Esophagus muscularis mucosa (tissue), 4 donors: ENCODE measurements at regions not wholly inside any gene's neighbourhood (a gene's known extent, or its start where the extent isn't known, plus 50 kb on each side); places are given as distances from the start of the nearest gene placed in this dataset.

Source experiments
- DNase-seq: peaks from one replicate; pipeline ENCODE4 v3.0.0-alpha.2; 2017; ENCODE audit errors: extremely low spot score
- H3K27ac ChIP-seq, 4 donors: fragments of 200-600 bp; sonication (generic); replicated peaks in 1 of 4; 1 replicate in 3 of 4; 2 replicates in 1 of 4; pipeline ENCODE4 v1.5.1; 2016 to 2019; ENCODE audit warnings: mild to moderate bottlenecking in 1 of 4
- H3K27me3 ChIP-seq, 4 donors: fragments of 200-600 bp; sonication (generic); one replicate each; pipeline versions ENCODE4 v1.5.1 to v1.6.0; 2016 to 2019
- H3K36me3 ChIP-seq, 4 donors: fragments of 200-600 bp; sonication (generic); one replicate each; pipeline ENCODE4 v1.5.1; 2016 to 2019
- H3K4me1 ChIP-seq, 4 donors: fragments of 200-600 bp; sonication (generic); one replicate each; pipeline ENCODE4 v1.5.1; 2016 to 2019
- H3K4me3 ChIP-seq, 4 donors: fragments of 200-600 bp; sonication (generic); 1 replicate in 2 of 4; 2 replicates in 2 of 4; pipeline ENCODE4 v1.5.1; 2016 to 2019; ENCODE audit warnings: mild to moderate bottlenecking in 4 of 4, moderate library complexity in 1 of 4
- H3K9me3 ChIP-seq, 4 donors: fragments of 200-600 bp; sonication (generic); 1 replicate in 3 of 4; 2 replicates in 1 of 4; pipeline ENCODE4 v1.5.1; 2016 to 2019
- EP300 ChIP-seq: sonication (generic); formaldehyde crosslinking; IDR thresholded peaks from one replicate; pipeline ENCODE4 v1.6.1; 2017; ENCODE audit warnings: antibody characterized with exemption
- POLR2A ChIP-seq: fragments of 450-650 bp; IDR thresholded peaks from one replicate; pipeline ENCODE4 v1.6.1; 2017; ENCODE audit warnings: antibody characterized with exemption, moderate library complexity, mild to moderate bottlenecking, low read depth
- POLR2AphosphoS5 ChIP-seq, 2 donors: sonication (generic); formaldehyde crosslinking; IDR thresholded peaks; one replicate each; pipeline ENCODE4 v1.6.1; 2017; ENCODE audit warnings: antibody characterized with exemption in 2 of 2
- WGBS: methylation state at CpG from one replicate; pipeline ENCODE4 v1.1.5; 2018; 5-methylcytosine and 5-hydroxymethylcytosine counted together
- intact Hi-C: fragments of 100-400 bp; cut with DNase I; formaldehyde crosslinking; loops from one replicate; pipeline ENCODE4 v1.15.1; 2023
- TF ChIP-seq, protein P1 (sequence below), 3 experiments: fragments of 200-600 bp in 2 of 3; fragments of 450-650 bp in 1 of 3; sonication (generic) in 2 of 3; IDR thresholded peaks; one replicate each; pipeline ENCODE4 v1.5.1; 2017 to 2019; ENCODE audit warnings: antibody characterized with exemption in 3 of 3, mild to moderate bottlenecking in 2 of 3, moderate library complexity in 1 of 3

DNA sequence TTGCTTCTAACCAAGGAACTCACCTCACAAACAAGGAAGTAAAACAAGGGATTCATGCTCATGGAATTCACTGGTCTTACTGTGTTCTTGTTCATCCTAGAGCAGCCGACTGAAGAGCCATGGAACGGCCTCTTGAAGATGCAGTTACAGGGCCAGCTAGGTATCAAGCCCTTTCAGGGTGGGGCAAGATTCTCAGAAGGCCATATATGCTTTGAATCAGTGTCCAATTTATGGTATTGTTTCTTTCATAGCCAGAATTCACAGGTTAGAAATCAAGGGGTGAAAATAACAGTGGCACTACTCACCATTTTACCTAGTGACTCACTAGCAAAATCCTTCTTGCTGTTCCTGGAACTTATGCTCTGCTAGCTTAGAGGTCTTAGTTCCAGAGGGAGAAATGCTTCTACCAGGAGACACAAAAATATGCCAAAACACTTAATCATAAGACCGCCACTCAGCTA is 159.5 kb upstream of the CDH10 start:
- Histone ChIP-seq H3K4me3 (no peak overlapping the region), H3K27me3 (no peaks in the 10 kb centered on the region), H3K9me3 (no peaks in the 10 kb centered on the region), H3K4me1 (no peaks in the 10 kb centered on the region), H3K36me3 (no peaks in the 10 kb centered on the region), H3K27ac (no peak overlapping the region)
- TF ChIP-seq POLR2A (no peak), EP300 (no peak), POLR2AphosphoS5 (IDR thresholded peaks at IDR 0.05) (no peak)
- TF ChIP-seq, protein P1, sequence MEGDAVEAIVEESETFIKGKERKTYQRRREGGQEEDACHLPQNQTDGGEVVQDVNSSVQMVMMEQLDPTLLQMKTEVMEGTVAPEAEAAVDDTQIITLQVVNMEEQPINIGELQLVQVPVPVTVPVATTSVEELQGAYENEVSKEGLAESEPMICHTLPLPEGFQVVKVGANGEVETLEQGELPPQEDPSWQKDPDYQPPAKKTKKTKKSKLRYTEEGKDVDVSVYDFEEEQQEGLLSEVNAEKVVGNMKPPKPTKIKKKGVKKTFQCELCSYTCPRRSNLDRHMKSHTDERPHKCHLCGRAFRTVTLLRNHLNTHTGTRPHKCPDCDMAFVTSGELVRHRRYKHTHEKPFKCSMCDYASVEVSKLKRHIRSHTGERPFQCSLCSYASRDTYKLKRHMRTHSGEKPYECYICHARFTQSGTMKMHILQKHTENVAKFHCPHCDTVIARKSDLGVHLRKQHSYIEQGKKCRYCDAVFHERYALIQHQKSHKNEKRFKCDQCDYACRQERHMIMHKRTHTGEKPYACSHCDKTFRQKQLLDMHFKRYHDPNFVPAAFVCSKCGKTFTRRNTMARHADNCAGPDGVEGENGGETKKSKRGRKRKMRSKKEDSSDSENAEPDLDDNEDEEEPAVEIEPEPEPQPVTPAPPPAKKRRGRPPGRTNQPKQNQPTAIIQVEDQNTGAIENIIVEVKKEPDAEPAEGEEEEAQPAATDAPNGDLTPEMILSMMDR (IDR thresholded peaks at IDR 0.05), result no peak
- intact Hi-C loops, result no loop called here
- no peak for DNase-seq
- WGBS, result 88% methylated on average over 3 of the region's 3 CpGs

DNA sequence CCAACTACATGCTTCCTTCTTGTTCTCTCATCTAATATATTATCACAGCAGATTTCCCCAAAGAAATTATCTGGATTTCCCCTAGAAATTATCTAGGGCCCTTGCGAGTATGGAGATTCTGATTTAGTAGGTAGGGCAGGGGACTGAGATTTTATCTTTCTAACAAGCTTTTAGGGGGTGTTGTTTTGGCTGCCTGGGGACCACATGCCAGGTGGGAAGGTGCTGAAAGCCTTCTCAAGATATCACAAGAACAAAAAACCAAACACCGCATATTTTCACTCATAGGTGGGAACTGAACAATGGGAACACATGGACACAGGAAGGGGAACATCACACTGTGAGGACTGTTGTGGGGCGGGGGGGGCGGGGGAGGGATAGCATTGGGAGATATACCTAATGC is 146.5 kb upstream of the CDH10 start:
- 79% methylated on average over 4 of the region's 4 CpGs for WGBS
- no peak for DNase-seq
- intact Hi-C loops, result no loop called here
- no peaks in the 10 kb centered on the region for H3K9me3 ChIP-seq
- H3K36me3 ChIP-seq, result no peaks in the 10 kb centered on the region
- no peak overlapping the region for H3K27ac ChIP-seq
- H3K27me3 ChIP-seq, result no peaks in the 10 kb centered on the region
- no peaks in the 10 kb centered on the region for H3K4me1 ChIP-seq
- no peak overlapping the region for H3K4me3 ChIP-seq
- TF ChIP-seq EP300, result no peak
- TF ChIP-seq POLR2AphosphoS5 (IDR thresholded peaks at IDR 0.05), result no peak
- no peak for TF ChIP-seq POLR2A
- TF ChIP-seq, protein P1 (IDR thresholded peaks at IDR 0.05), result no peak

DNA sequence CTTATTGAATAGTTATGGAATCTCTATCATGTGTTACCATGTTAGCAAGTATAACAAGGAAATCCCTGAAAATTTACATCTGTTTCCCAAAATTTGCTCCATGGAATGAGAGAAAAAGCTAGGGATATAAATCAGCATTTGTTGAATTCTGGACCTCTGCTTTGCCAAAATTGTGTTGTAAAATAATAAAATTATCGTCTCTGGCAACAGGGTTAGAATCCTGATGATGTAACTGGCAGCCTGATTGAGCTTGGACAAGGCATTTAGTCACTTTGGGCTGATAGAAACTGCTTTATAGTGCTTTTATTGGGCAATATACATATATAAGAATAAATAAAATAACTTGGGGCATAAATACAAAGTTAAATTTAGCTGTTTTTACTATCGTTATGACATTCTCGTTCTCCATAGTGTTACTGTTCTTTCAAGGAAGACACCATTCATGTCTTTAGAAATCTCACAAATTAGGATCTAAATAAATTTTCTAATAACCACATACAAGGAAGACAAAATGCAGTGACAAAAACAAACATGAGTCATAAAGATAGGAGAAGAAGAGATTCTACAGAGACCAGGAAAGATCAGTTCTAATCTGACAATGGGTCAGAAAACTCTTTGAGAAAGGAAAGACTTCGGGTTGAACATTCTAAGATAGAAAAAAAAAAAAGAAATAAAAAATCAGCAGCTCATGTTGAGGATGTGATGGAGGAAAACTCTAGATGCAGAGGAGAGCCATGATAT is 145.0 kb upstream of the CDH10 start:
- no peak overlapping the region for H3K4me3 ChIP-seq
- TF ChIP-seq EP300 (no peak), POLR2A (no peak), POLR2AphosphoS5 (IDR thresholded peaks at IDR 0.05) (no peak)
- TF ChIP-seq, protein P1 (IDR thresholded peaks at IDR 0.05), result no peak
- H3K27me3 ChIP-seq, result no peaks in the 10 kb centered on the region
- no peaks in the 10 kb centered on the region for H3K36me3 ChIP-seq
- H3K9me3 ChIP-seq, result no peaks in the 10 kb centered on the region
- 57% methylated on average over 4 of the region's 4 CpGs for WGBS
- no peaks in the 10 kb centered on the region for H3K4me1 ChIP-seq
- DNase-seq, result no peak
- H3K27ac ChIP-seq, result no peak overlapping the region
- intact Hi-C loops, result no loop called here

DNA sequence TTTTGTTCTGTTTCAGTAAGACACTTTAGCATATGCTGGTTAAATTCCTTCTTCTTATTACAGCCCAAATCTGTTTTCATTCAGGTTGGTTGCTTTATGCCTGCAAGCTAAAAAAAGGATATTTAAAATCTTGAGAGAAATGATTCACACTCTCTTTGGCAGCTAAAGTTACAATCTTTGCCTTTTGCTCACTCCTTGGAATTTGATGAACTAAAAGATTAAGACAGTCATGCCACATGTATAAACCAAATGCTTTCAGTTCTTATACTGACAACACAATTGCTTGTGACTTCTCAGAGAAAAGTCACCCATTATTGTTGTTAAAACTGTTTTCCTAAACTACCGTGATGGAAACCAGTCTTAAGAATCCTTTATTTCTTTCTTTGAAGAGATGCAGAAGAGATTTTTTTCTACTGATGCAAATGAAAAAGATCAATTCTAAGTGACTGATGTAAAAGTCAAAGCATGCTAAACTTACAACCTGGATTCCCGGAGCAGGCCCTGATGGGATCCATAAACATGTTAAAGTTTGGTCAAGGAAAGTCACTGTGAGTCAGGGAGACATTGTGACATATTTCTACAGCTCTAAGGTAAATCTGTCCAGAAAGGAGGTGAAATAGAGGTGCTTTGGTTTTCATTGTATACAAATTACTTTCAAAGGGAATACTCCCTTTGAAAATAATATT is 144.2 kb upstream of the CDH10 start:
- TF ChIP-seq EP300, result no peak
- TF ChIP-seq, protein P1 (IDR thresholded peaks at IDR 0.05), result no peak
- no peak for TF ChIP-seq POLR2AphosphoS5 (IDR thresholded peaks at IDR 0.05)
- no peak for TF ChIP-seq POLR2A
- WGBS, result 55% methylated on average over 2 of the region's 2 CpGs
- Histone ChIP-seq H3K4me3 (no peak overlapping the region), H3K4me1 (no peaks in the 10 kb centered on the region), H3K36me3 (no peaks in the 10 kb centered on the region), H3K27ac (no peak overlapping the region), H3K27me3 (no peaks in the 10 kb centered on the region), H3K9me3 (no peaks in the 10 kb centered on the region)
- DNase-seq, result no peak
- intact Hi-C loops, result no loop called here
